ENCODE measurements at regions not wholly inside any gene's neighbourhood (a gene's known extent, or its start where the extent isn't known, plus 50 kb on each side); places are given as distances from the start of the nearest gene placed in this dataset.

DNA sequence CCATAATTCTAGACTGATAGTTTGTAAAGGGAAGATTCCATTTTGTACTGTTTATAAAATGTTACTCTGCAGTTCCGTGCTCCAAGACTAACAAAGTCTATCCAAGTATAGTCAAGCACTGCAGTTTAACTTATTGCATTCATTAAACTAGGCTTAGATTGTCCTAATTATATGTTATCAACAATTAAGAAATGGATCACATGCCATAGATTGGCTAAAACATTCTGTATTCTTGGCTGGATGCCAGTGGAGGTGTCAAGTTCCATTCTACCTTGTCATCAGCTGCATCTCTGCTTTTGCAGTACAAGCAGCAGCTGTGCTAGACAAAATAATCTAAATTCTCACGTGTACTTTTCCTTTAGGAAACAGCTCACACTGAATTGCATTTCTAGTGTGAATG lies 69.4 kb upstream of the MEF2C start:
- TF ChIP-seq CTCF (IDR thresholded peaks at IDR 0.05), result no peak
- no peak for TF ChIP-seq ZFX (IDR thresholded peaks at IDR 0.05; ENCODE audit: borderline replicate concordance)
